ENCODE measurements at regions not wholly inside any gene's neighbourhood (a gene's known extent, or its start where the extent isn't known, plus 50 kb on each side); places are given as distances from the start of the nearest gene placed in this dataset.

DNA sequence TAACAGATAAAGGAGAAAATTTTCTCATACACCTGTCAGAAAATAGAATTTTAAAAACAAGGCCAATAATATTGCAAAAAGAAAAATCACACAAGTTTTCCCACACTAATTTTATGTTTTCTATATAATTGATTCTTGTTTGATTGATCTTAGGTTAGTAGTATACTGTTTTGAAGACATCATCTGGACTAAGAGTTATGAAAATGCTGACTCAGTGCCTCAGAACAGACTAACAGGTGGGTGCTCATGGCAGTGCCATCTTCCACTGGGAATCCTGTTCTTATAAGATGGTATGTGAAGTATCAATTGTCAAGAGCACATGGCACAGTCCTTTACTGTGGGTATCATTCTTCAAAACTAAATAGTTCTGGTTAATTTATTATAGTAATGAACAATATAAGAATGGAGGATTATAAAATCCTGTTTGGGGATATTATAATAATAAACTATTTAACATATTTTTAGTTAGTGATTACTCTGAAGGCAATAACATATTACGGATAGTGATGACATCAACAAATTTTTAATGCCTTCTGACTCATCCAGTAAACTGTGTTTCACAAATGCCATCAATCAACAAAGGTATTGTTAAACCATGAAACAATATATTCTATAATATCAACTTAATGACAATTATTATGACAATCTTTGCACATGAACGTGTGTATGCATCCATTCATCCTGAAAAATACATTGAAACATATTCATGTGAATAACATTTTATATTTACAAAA lies 384.6 kb upstream of the KHDRBS2 start:
- Histone ChIP-seq H3K9me3 (no peaks in the 10 kb centered on the region), H3K4me3 (no peak overlapping the region), H3K27me3 (no peaks in the 10 kb centered on the region), H3K36me3 (no peaks in the 10 kb centered on the region), H3K27ac (no peak overlapping the region), H3K4me1 (no peaks in the 10 kb centered on the region)
- TF ChIP-seq POLR2A (IDR thresholded peaks at IDR 0.05) = no peak
- TF ChIP-seq, protein P1, sequence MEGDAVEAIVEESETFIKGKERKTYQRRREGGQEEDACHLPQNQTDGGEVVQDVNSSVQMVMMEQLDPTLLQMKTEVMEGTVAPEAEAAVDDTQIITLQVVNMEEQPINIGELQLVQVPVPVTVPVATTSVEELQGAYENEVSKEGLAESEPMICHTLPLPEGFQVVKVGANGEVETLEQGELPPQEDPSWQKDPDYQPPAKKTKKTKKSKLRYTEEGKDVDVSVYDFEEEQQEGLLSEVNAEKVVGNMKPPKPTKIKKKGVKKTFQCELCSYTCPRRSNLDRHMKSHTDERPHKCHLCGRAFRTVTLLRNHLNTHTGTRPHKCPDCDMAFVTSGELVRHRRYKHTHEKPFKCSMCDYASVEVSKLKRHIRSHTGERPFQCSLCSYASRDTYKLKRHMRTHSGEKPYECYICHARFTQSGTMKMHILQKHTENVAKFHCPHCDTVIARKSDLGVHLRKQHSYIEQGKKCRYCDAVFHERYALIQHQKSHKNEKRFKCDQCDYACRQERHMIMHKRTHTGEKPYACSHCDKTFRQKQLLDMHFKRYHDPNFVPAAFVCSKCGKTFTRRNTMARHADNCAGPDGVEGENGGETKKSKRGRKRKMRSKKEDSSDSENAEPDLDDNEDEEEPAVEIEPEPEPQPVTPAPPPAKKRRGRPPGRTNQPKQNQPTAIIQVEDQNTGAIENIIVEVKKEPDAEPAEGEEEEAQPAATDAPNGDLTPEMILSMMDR (IDR thresholded peaks at IDR 0.05) = no peak
- DNase-seq = no peak

DNA sequence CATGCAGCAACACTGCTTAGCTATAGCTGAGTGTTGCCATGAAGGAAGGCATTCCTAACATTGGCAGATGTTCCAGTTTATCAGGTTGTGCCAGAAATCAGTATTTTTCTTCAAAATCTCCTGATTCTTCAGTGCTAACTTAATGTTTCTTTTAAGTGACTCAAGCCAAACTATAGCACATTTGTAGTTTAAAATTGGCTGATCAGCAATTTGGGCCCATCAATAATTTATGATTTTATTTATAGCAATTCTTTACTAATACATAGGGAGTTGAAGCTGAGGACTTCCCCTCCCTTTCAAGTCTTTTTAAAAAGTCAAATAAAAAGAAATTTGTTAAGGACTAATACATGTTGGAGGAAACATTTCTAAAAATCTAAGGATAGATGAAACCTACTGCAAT lies 383.8 kb upstream of the KHDRBS2 start:
- no peak overlapping the region for H3K27ac ChIP-seq
- no peak for DNase-seq
- no peaks in the 10 kb centered on the region for H3K9me3 ChIP-seq
- TF ChIP-seq, protein P1 (IDR thresholded peaks at IDR 0.05) = no peak
- TF ChIP-seq POLR2A (IDR thresholded peaks at IDR 0.05) = no peak
- H3K27me3 ChIP-seq = no peaks in the 10 kb centered on the region
- no peaks in the 10 kb centered on the region for H3K36me3 ChIP-seq
- H3K4me3 ChIP-seq = no peak overlapping the region
- no peaks in the 10 kb centered on the region for H3K4me1 ChIP-seq

DNA sequence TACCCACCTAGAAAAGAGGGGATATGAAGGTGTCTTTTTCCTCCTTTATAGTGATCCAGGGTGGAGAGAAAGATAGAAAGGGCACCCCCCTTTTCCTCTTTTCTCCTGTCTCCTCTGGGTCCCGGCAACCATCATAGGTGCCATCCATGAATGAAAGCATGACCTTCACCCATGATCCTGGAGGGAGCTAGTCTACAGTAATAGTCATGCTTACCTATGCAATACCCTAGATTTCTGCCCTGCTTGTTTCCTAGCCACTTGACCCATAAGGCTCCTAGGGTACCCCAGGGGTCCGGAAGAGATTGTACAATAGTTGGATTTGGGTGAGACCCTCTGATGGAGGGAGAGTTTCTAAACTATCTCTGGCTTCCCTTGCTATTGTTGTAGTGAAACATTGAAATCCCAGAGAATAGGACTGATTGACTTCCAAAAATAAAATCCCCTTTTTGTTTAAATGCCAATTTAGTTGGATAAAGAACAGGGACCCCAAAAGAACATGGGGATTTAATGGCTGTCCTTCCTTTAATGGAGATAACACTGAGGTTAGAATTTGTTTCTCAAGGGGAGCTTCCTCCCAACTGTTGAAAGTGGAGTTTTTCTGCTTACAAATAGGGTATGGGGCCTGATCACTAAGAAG lies 366.8 kb upstream of the KHDRBS2 start:
- Histone ChIP-seq H3K36me3 (no peaks in the 10 kb centered on the region), H3K9me3 (peaks cover 0 to 24% (median 4%) of the 10 kb centered on the region in 4 donors), H3K4me1 (no peaks in the 10 kb centered on the region), H3K4me3 (no peak overlapping the region), H3K27ac (no peak overlapping the region), H3K27me3 (no peaks in the 10 kb centered on the region)
- TF ChIP-seq, protein P1 (IDR thresholded peaks at IDR 0.05) = no peak
- no peak for TF ChIP-seq POLR2A (IDR thresholded peaks at IDR 0.05)
- DNase-seq = no peak

DNA sequence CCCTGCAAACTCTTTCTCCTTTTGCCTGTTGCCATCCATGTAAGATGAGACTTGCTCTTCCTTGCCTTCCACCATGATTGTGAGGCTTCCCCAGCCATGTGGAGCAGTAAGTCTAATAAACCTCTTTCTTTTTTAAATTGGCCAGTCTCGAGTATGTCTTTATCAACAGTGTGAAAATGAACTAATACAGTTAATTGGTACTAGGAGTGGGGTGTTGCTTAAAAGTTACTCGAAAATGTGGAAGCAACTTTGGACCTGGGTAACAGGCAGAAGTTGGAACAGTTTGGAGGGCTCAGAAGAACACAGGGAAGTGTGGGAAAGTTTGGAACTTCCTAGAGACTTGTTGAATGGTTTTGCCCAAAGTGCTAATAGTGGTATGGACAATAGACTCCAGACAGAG lies 359.2 kb upstream of the KHDRBS2 start:
- Histone ChIP-seq H3K4me1 (no peaks in the 10 kb centered on the region), H3K36me3 (no peaks in the 10 kb centered on the region), H3K4me3 (no peak overlapping the region), H3K27ac (no peak overlapping the region), H3K27me3 (no peaks in the 10 kb centered on the region), H3K9me3 (peaks cover 0 to 7% (median 0%) of the 10 kb centered on the region in 4 donors)
- no peak for DNase-seq
- TF ChIP-seq, protein P1 (IDR thresholded peaks at IDR 0.05) = no peak
- TF ChIP-seq POLR2A (IDR thresholded peaks at IDR 0.05) = no peak

DNA sequence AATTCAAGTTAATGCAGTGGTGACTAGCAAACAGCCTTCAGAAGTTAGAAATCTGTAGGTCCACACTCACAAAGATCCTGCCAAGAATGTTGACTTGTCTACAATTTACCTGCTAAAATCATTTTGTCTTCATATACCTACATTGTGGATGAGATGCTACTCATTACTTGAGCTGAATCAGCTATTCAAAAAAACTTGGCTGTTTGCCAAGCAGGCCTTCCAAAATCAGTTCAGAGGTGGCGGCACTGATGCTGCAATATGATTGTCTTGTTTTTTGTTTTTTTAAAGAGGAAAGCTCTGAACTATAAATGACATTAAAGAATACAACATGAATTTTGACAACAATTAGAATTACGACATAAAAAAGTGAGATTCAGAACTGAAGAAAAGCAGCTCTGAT lies 354.7 kb upstream of the KHDRBS2 start:
- TF ChIP-seq, protein P1 (IDR thresholded peaks at IDR 0.05) = no peak
- no peak for TF ChIP-seq POLR2A (IDR thresholded peaks at IDR 0.05)
- Histone ChIP-seq H3K4me1 (no peaks in the 10 kb centered on the region), H3K36me3 (no peaks in the 10 kb centered on the region), H3K9me3 (peaks cover 0 to 3% (median 0%) of the 10 kb centered on the region in 4 donors), H3K27me3 (no peaks in the 10 kb centered on the region), H3K27ac (no peak overlapping the region), H3K4me3 (no peak overlapping the region)
- DNase-seq = no peak

Measured in Peyer's patch (tissue), 4 donors.